Keratinocyte (primary cell): ENCODE measurements at regions not wholly inside any gene's neighbourhood (a gene's known extent, or its start where the extent isn't known, plus 50 kb on each side); places are given as distances from the start of the nearest gene placed in this dataset.

Source experiments
- CTCF ChIP-seq, 3 experiments: IDR thresholded peaks in 1 of 3; conservative IDR thresholded peaks in 1 of 3; optimal IDR thresholded peaks in 1 of 3; 2 replicates in 2 of 3; 3 replicates in 1 of 3; pipeline versions ENCODE3 to v1.5.1; 2011; ENCODE audit warnings: low read length in 3 of 3, mild to moderate bottlenecking in 3 of 3, moderate library complexity in 2 of 3, control low read depth in 1 of 3, inconsistent platforms in 1 of 3; ENCODE audit not compliant: insufficient read depth in 2 of 3; ENCODE audit errors: extremely low read depth in 1 of 3
- EZH2 ChIP-seq: IDR thresholded peaks from one replicate; pipeline ENCODE4 v1.6.1; 2012; ENCODE audit warnings: inconsistent platforms, mild to moderate bottlenecking, low read length, moderate library complexity

- no peak for TF ChIP-seq CTCF (optimal IDR thresholded peaks at IDR 0.05 in 1 of 3, IDR thresholded peaks at IDR 0.05 in 1 of 3, conservative IDR thresholded peaks at IDR 0.05 in 1 of 3; ENCODE audit: extremely low read depth in 1 of 3, insufficient read depth in 2 of 3, low read length in 3 of 3)
- TF ChIP-seq EZH2: no peak
Observed at GRCh38 chr15:59838900-59839299, 149.8 kb upstream of the BNIP2 start.
